SK-N-SH treated with all-trans-retinoic acid at 6 μM for 48 hours (cell line): ENCODE measurements at regions not wholly inside any gene's neighbourhood (a gene's known extent, or its start where the extent isn't known, plus 50 kb on each side); places are given as distances from the start of the nearest gene placed in this dataset.

ENCODE experiments used
- ARNTL ChIP-seq: fragments of 450-650 bp; formaldehyde crosslinking; IDR thresholded peaks from 2 replicates; pipeline ENCODE4 v1.5.0; 2020; ENCODE audit warnings: low read depth, mild to moderate bottlenecking, moderate library complexity, borderline replicate concordance
- BACH2 ChIP-seq: fragments of 250-450 bp; sonication (Bioruptor Pico); IDR thresholded peaks from 2 replicates; pipeline ENCODE4 v1.9.0; 2021; ENCODE audit warnings: mild to moderate bottlenecking, borderline replicate concordance
- CSDC2 ChIP-seq: fragments of 250-450 bp; sonication (Bioruptor Pico); IDR thresholded peaks from 2 replicates; pipeline ENCODE4 v1.5.0; 2020; ENCODE audit warnings: mild to moderate bottlenecking, moderate library complexity
- OSR1 ChIP-seq: fragments of 250-450 bp; sonication (Bioruptor Pico); IDR thresholded peaks from 2 replicates; pipeline ENCODE4 v1.8.0; 2022; ENCODE audit warnings: moderate library complexity, mild to moderate bottlenecking, inconsistent platforms
- RARB ChIP-seq: fragments of 250-450 bp; sonication (Bioruptor Pico); IDR thresholded peaks from 2 replicates; pipeline ENCODE4 v1.8.0; 2021; ENCODE audit warnings: mild to moderate bottlenecking, moderate library complexity
- ZC3H10 ChIP-seq: fragments of 250-450 bp; sonication (Bioruptor Pico); IDR thresholded peaks from 2 replicates; pipeline ENCODE4 v1.5.1; 2021; ENCODE audit warnings: mild to moderate bottlenecking, moderate library complexity
- ZFP3 ChIP-seq: fragments of 250-450 bp; sonication (Bioruptor Pico); IDR thresholded peaks from 2 replicates; pipeline ENCODE4 v1.5.0; 2020; ENCODE audit warnings: mild to moderate bottlenecking, moderate library complexity
- TF ChIP-seq, protein P1 (sequence below): fragments of 250-450 bp; sonication (Bioruptor Pico); IDR thresholded peaks from 2 replicates; pipeline ENCODE4 v1.5.1; 2020; ENCODE audit warnings: low read depth, mild to moderate bottlenecking, moderate library complexity
- TF ChIP-seq, protein P2 (sequence below): fragments of 250-450 bp; sonication (Bioruptor Pico); IDR thresholded peaks from 2 replicates; pipeline ENCODE4 v1.8.0; 2020; ENCODE audit warnings: mild to moderate bottlenecking, moderate library complexity, borderline replicate concordance
- TF ChIP-seq, protein P3 (sequence below): fragments of 250-450 bp; sonication (Bioruptor Pico); IDR thresholded peaks from 2 replicates; pipeline ENCODE4 v1.5.0; 2020; ENCODE audit warnings: mild to moderate bottlenecking, moderate library complexity
- TF ChIP-seq, protein P4 (sequence below): fragments of 250-450 bp; sonication (Bioruptor Pico); IDR thresholded peaks from 2 replicates; pipeline ENCODE4 v1.5.1; 2021; ENCODE audit warnings: mild to moderate bottlenecking, moderate library complexity
- TF ChIP-seq, protein P5 (sequence below): fragments of 250-450 bp; sonication (Bioruptor Pico); IDR thresholded peaks from 2 replicates; pipeline ENCODE4 v1.8.0; 2021; ENCODE audit warnings: low read depth, mild to moderate bottlenecking, moderate library complexity, borderline replicate concordance

DNA sequence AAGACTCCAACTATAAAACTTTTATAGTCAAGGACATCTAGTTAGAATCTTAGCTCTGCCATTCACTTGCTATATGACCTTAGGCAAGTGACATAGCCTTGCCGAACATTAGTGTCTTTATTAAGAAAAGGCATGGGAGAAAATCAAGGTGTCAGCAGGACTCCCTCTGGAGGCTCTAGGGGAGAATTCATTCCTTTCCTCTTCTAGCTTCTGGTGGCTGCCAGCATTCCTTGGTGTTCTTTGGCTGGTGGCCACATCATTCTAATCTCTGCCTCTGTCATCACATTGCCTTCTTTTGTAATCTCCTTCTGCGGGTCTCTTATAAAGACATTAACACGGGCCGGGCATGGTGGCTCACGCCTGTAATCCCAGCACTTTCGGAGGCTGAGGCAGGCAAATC lies 99.8 kb downstream of the PPP1R2C start:
- TF ChIP-seq, protein P1, sequence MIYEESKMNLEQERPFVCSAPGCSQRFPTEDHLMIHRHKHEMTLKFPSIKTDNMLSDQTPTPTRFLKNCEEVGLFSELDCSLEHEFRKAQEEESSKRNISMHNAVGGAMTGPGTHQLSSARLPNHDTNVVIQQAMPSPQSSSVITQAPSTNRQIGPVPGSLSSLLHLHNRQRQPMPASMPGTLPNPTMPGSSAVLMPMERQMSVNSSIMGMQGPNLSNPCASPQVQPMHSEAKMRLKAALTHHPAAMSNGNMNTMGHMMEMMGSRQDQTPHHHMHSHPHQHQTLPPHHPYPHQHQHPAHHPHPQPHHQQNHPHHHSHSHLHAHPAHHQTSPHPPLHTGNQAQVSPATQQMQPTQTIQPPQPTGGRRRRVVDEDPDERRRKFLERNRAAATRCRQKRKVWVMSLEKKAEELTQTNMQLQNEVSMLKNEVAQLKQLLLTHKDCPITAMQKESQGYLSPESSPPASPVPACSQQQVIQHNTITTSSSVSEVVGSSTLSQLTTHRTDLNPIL (CRISPR knock-in tag), result no peak
- TF ChIP-seq ZC3H10 (CRISPR knock-in tag) (no peak), CSDC2 (CRISPR knock-in tag) (no peak), ARNTL (CRISPR knock-in tag) (no peak), OSR1 (CRISPR knock-in tag) (no peak), ZFP3 (no peak), RARB (CRISPR knock-in tag) (no peak), BACH2 (no peak)
- TF ChIP-seq, protein P2, sequence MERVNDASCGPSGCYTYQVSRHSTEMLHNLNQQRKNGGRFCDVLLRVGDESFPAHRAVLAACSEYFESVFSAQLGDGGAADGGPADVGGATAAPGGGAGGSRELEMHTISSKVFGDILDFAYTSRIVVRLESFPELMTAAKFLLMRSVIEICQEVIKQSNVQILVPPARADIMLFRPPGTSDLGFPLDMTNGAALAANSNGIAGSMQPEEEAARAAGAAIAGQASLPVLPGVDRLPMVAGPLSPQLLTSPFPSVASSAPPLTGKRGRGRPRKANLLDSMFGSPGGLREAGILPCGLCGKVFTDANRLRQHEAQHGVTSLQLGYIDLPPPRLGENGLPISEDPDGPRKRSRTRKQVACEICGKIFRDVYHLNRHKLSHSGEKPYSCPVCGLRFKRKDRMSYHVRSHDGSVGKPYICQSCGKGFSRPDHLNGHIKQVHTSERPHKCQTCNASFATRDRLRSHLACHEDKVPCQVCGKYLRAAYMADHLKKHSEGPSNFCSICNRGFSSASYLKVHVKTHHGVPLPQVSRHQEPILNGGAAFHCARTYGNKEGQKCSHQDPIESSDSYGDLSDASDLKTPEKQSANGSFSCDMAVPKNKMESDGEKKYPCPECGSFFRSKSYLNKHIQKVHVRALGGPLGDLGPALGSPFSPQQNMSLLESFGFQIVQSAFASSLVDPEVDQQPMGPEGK (CRISPR knock-in tag), result no peak
- TF ChIP-seq, protein P3, sequence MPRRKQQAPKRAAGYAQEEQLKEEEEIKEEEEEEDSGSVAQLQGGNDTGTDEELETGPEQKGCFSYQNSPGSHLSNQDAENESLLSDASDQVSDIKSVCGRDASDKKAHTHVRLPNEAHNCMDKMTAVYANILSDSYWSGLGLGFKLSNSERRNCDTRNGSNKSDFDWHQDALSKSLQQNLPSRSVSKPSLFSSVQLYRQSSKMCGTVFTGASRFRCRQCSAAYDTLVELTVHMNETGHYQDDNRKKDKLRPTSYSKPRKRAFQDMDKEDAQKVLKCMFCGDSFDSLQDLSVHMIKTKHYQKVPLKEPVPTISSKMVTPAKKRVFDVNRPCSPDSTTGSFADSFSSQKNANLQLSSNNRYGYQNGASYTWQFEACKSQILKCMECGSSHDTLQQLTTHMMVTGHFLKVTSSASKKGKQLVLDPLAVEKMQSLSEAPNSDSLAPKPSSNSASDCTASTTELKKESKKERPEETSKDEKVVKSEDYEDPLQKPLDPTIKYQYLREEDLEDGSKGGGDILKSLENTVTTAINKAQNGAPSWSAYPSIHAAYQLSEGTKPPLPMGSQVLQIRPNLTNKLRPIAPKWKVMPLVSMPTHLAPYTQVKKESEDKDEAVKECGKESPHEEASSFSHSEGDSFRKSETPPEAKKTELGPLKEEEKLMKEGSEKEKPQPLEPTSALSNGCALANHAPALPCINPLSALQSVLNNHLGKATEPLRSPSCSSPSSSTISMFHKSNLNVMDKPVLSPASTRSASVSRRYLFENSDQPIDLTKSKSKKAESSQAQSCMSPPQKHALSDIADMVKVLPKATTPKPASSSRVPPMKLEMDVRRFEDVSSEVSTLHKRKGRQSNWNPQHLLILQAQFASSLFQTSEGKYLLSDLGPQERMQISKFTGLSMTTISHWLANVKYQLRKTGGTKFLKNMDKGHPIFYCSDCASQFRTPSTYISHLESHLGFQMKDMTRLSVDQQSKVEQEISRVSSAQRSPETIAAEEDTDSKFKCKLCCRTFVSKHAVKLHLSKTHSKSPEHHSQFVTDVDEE (CRISPR knock-in tag), result no peak
- TF ChIP-seq, protein P4, sequence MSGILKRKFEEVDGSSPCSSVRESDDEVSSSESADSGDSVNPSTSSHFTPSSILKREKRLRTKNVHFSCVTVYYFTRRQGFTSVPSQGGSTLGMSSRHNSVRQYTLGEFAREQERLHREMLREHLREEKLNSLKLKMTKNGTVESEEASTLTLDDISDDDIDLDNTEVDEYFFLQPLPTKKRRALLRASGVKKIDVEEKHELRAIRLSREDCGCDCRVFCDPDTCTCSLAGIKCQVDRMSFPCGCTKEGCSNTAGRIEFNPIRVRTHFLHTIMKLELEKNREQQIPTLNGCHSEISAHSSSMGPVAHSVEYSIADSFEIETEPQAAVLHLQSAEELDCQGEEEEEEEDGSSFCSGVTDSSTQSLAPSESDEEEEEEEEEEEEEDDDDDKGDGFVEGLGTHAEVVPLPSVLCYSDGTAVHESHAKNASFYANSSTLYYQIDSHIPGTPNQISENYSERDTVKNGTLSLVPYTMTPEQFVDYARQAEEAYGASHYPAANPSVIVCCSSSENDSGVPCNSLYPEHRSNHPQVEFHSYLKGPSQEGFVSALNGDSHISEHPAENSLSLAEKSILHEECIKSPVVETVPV (CRISPR knock-in tag), result no peak
- TF ChIP-seq, protein P5, sequence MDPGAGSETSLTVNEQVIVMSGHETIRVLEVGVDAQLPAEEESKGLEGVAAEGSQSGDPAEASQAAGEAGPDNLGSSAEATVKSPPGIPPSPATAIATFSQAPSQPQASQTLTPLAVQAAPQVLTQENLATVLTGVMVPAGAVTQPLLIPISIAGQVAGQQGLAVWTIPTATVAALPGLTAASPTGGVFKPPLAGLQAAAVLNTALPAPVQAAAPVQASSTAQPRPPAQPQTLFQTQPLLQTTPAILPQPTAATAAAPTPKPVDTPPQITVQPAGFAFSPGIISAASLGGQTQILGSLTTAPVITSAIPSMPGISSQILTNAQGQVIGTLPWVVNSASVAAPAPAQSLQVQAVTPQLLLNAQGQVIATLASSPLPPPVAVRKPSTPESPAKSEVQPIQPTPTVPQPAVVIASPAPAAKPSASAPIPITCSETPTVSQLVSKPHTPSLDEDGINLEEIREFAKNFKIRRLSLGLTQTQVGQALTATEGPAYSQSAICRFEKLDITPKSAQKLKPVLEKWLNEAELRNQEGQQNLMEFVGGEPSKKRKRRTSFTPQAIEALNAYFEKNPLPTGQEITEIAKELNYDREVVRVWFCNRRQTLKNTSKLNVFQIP, result no peak
